ENCODE measurements at regions not wholly inside any gene's neighbourhood (a gene's known extent, or its start where the extent isn't known, plus 50 kb on each side); places are given as distances from the start of the nearest gene placed in this dataset.

DNA sequence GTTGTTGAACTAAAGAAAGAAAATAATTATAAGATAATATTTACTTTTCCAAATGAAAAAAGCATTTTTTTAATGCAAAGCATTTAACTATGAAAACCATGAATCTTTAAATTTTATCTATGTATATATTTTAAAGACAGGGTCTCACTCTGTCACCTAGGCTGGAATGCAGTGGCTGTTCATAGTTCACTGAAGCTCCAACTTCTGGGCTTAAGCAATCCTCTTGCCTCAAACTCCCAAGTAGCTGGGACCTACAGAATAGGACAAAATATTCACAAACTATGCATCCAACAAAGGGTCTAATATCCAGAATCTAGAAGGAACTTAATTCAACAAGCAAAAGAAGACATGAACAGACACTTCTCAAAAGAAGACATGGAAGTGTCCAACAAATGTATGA, 55.9 kb upstream of the ALB start:
- intact Hi-C loops (cut with micrococcal nuclease), result no loop called here
- H3K9me3 Mint-ChIP-seq, result no peaks in the 10 kb centered on the region
- no peaks in the 10 kb centered on the region for H3K36me3 Mint-ChIP-seq (ENCODE audit: low read depth)
- H3K27ac Mint-ChIP-seq, result no peak overlapping the region
- H3K27me3 Mint-ChIP-seq, result no peaks in the 10 kb centered on the region
- H3K4me3 Mint-ChIP-seq, result no peak overlapping the region
- no peaks in the 10 kb centered on the region for H3K4me1 Mint-ChIP-seq (ENCODE audit: low read depth)
- ChIA-PET CTCF (no interaction called here), POLR2A (no interaction called here)
- DNase-seq (no peak), ATAC-seq (no peak)
- TF ChIP-seq, protein P1, sequence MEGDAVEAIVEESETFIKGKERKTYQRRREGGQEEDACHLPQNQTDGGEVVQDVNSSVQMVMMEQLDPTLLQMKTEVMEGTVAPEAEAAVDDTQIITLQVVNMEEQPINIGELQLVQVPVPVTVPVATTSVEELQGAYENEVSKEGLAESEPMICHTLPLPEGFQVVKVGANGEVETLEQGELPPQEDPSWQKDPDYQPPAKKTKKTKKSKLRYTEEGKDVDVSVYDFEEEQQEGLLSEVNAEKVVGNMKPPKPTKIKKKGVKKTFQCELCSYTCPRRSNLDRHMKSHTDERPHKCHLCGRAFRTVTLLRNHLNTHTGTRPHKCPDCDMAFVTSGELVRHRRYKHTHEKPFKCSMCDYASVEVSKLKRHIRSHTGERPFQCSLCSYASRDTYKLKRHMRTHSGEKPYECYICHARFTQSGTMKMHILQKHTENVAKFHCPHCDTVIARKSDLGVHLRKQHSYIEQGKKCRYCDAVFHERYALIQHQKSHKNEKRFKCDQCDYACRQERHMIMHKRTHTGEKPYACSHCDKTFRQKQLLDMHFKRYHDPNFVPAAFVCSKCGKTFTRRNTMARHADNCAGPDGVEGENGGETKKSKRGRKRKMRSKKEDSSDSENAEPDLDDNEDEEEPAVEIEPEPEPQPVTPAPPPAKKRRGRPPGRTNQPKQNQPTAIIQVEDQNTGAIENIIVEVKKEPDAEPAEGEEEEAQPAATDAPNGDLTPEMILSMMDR (IDR thresholded peaks at IDR 0.05), result no peak

DNA sequence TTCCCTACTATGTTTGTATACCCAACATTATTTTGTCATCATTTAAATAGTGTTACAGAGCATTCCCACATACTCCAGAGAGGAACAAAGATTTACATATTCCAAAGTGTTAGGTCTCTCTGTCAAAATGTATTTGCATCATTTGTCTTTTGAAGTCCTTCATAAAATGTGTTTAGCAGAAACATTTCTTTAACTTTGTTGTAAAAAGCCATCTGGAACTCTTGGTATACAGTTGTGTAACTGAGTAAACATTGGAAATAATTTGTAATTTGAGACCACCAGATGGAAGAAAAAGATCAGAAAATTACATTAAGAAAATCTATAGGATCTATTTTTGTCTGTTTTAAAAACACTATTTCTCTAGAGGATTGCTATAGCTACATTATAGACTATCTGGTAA, 56.6 kb upstream of the ALB start:
- H3K4me1 Mint-ChIP-seq (ENCODE audit: low read depth), result no peaks in the 10 kb centered on the region
- TF ChIP-seq, protein P1 (IDR thresholded peaks at IDR 0.05), result no peak
- POLR2A ChIA-PET, result no interaction called here

DNA sequence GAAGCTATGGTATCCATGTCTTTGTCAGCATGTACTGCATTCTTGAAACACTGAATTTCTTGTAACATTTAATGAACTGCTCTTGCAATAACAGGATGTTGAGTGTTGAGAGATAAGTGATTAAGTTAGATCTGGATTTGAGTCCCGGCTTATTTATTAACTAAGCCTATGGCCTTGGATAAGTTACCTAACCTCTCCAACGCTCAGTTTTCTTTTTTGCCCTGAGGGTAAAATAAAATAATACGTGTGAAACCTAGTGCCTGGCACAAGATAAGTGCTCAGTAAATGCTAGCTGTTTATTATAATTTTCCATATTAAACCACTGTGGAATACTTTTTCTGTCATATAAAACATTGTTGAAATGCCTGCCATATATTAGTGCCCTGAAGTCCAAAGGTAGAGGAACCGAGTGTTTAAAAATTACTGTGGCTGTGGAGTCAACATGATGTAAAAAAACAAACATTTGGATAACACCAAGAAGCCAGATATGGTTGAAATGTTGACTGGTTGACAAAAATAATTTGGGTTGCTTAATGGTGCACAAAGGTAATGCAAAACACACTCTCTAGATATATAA, 58.6 kb upstream of the ALB start:
- Mint-ChIP-seq H3K27ac (no peak overlapping the region), H3K9me3 (no peaks in the 10 kb centered on the region), H3K36me3 (ENCODE audit: low read depth) (no peaks in the 10 kb centered on the region), H3K4me3 (no peak overlapping the region), H3K4me1 (ENCODE audit: low read depth) (no peaks in the 10 kb centered on the region), H3K27me3 (no peaks in the 10 kb centered on the region)
- no peak for DNase-seq
- ATAC-seq, result no peak
- TF ChIP-seq, protein P1 (IDR thresholded peaks at IDR 0.05), result no peak
- POLR2A ChIA-PET, result no interaction called here
- CTCF ChIA-PET, result no interaction called here
- intact Hi-C loops (cut with micrococcal nuclease), result no loop called here

More for the DNA sequence above, 56.6 kb upstream of the ALB start:
- ATAC-seq, result no peak
- no peaks in the 10 kb centered on the region for H3K9me3 Mint-ChIP-seq
- no peak for DNase-seq
- CTCF ChIA-PET, result interaction anchor here (1.2 kb wide), 1 partner anchor 9 kb away, joined by 4 read pairs; no protein-coding TSS in a partner anchor
- H3K4me3 Mint-ChIP-seq, result no peak overlapping the region
- H3K36me3 Mint-ChIP-seq (ENCODE audit: low read depth), result no peaks in the 10 kb centered on the region
- H3K27me3 Mint-ChIP-seq, result no peaks in the 10 kb centered on the region
- intact Hi-C loops (cut with micrococcal nuclease), result no loop called here
- H3K27ac Mint-ChIP-seq, result no peak overlapping the region

DNA sequence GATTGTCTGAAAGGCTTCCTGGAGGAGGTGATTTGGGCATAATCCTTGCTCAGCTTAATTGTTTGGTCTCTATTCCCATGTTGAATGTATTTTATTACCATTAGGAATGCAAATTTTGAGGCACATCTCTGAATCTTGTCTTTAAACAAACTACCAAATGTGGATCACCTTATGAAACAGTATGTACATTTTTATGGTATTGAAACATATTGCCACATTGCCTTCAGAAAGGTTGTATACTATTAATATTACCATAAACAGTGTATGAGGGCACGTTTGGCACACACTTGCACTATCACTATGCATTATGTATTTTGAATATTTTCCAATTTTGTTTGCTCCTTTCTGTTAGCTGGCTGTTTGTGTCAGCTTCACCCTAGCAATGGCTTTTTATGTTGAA, 60.0 kb upstream of the ALB start:
- intact Hi-C loops (cut with micrococcal nuclease), result no loop called here
- TF ChIP-seq, protein P1 (IDR thresholded peaks at IDR 0.05), result no peak
- CTCF ChIA-PET, result interaction anchor here (1.5 kb wide), 1 partner anchor 102 kb away, joined by 7 read pairs; no protein-coding TSS in a partner anchor

DNA sequence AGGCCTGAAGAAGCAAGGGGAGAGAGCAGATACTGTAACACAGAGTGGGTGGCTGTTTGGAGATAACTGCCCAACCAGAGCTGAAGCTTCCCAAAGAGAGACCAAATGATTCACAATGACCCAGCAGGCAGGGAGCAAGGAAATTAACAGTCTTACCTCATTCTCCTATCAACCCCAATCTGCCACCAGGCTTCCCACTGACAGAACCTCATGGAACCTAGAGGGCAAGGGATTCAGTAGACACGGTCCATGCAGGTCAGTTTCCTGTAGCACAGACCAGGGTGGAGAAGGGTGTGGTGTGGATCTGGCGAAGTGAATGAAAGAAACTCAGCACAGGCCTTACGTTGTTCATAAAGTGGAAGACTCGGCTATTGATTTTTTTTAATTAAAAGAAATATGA, 60.7 kb upstream of the ALB start:
- POLR2A ChIA-PET, result no interaction called here
- DNase-seq, result no peak
- TF ChIP-seq, protein P1 (IDR thresholded peaks at IDR 0.05), result no peak
- CTCF ChIA-PET, result interaction anchor here (1.5 kb wide), 1 partner anchor 103 kb away, joined by 7 read pairs; no protein-coding TSS in a partner anchor
- Mint-ChIP-seq H3K27me3 (no peaks in the 10 kb centered on the region), H3K4me1 (ENCODE audit: low read depth) (no peaks in the 10 kb centered on the region), H3K36me3 (ENCODE audit: low read depth) (no peaks in the 10 kb centered on the region), H3K27ac (no peak overlapping the region), H3K9me3 (no peaks in the 10 kb centered on the region), H3K4me3 (no peak overlapping the region)
- no peak for ATAC-seq
- intact Hi-C loops (cut with micrococcal nuclease), result no loop called here

More for the DNA sequence above, 60.0 kb upstream of the ALB start:
- no peaks in the 10 kb centered on the region for H3K27me3 Mint-ChIP-seq
- DNase-seq (no peak), ATAC-seq (no peak)
- H3K36me3 Mint-ChIP-seq (ENCODE audit: low read depth), result no peaks in the 10 kb centered on the region
- H3K9me3 Mint-ChIP-seq, result no peaks in the 10 kb centered on the region
- POLR2A ChIA-PET, result no interaction called here
- no peak overlapping the region for H3K27ac Mint-ChIP-seq
- H3K4me3 Mint-ChIP-seq, result no peak overlapping the region
- no peaks in the 10 kb centered on the region for H3K4me1 Mint-ChIP-seq (ENCODE audit: low read depth)
